HT1080 (cell line): ENCODE measurements at regions not wholly inside any gene's neighbourhood (a gene's known extent, or its start where the extent isn't known, plus 50 kb on each side); places are given as distances from the start of the nearest gene placed in this dataset.
A peak's percentile ranks its signal among the peaks of the same experiment; 100 is the strongest.
"Not testable (repeated sequence)": the region's sequence is repeated elsewhere in the genome, so short reads cannot be mapped to it uniquely, and the experiment has no call there.

Experiments
- DNase-seq: peaks from one replicate; pipeline ENCODE4 v3.0.0-alpha.2; 2015; ENCODE audit warnings: low read depth

DNA sequence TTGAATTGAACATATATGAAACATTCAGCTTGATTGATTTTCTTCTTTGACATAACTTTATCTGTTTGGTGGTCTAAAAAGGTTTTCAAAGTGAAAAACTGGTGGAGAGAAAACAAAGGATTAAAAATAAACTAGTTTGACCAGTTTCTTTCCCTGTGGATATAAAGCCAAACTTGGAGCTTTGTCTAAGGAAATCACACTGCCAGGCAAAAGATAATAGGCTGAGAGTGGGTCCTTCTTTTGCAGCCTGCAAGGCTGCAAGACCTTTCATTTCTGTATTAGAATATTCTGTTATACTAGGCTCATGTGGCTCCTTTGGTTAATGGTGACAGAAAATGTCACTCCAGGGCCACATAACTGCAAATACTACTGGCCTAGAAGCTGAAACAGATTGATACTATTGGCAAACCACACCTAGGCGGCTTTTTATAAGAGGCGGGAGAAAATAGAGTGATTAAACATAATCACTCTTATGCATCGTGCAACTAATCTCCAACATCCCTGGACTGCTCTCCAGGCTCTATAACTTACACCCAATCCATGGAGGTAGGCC lies 129.1 kb upstream of the ZNF462 start:
- DNase-seq: no peak

GRCh38 chr9:106737516-106737915 lies 125.5 kb upstream of the ZNF462 start:
- no peak for DNase-seq

- no peak for DNase-seq
Observed at GRCh38 chr9:106738109-106738508, 124.9 kb upstream of the ZNF462 start.

DNA sequence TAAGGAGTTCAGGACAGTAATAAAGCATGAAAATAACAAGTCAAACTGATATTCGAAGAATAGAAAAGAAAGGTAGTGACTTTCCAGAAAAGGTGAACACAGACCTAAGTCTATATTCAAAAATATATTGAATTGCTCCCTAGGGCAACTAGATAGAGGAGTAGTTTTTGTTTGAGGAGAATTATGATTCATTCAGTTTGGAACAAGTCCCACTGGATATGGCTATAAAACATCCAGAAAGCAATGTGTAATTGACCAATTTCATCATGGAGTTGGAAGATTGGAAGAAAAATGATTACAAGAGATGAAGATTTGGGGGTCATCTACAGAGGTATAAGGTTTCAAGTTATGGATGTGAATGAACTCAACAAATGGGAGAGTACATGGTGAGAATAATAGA lies 117.5 kb upstream of the ZNF462 start:
- no peak for DNase-seq

DNA sequence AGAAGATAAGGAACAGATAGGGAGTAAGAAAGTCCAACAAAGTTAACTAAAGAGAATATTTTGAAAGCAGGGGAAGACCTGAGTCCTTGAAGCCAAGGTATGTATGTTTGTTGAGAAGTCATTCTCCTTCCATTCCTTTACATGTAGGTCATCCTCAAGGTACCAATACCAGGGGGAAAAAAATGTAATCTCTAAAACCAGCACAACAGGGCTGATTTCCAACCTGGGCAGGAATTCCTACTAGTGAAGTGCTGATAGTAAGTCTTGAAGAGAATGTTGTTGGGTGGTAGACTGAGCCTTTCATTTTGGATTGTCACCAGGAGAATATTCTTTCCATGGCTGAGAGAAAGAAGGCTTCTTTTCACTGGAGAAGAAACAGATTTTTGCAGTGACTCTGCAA lies 117.1 kb upstream of the ZNF462 start:
- no peak for DNase-seq

DNA sequence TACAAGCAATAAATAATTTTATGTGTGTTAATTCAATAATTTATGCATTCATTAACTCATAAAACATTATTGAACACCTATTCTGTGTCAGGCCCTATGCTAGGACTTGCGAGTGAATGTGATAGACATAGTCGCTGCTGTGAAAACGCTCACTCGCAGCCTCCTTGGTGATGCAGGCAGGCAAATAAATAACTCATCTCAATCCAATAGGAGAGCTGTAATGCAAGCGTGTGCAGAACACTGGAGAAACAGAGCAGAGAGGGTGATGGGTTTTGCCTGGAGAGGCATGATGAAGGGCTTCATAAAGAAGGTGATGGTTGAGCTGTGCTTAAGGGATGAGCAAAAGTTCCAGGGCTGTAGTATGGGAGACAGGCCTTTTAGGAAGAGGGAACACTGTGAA lies 111.3 kb upstream of the ZNF462 start:
- DNase-seq: no peak

DNA sequence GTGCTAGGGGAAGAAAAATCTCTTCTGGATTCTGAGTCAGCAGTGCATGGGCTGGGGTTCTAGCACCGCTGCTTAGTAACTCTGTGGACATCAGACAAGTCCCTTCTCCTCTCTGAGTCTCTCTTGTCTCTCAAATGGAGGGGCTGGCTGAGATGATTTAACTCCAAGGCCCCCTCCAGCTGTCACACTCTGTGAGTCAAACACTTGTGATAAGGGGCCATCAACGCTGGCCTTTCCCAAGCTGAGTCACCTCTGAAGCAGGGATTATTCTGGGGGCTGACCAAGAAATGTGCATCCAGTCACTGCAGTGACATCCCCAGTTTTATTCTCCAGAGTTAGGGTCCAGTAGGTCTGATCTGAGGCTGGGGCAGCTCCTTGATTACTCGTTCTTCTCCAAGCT lies 110.4 kb upstream of the ZNF462 start:
- DNase-seq: peak; percentile 18

DNA sequence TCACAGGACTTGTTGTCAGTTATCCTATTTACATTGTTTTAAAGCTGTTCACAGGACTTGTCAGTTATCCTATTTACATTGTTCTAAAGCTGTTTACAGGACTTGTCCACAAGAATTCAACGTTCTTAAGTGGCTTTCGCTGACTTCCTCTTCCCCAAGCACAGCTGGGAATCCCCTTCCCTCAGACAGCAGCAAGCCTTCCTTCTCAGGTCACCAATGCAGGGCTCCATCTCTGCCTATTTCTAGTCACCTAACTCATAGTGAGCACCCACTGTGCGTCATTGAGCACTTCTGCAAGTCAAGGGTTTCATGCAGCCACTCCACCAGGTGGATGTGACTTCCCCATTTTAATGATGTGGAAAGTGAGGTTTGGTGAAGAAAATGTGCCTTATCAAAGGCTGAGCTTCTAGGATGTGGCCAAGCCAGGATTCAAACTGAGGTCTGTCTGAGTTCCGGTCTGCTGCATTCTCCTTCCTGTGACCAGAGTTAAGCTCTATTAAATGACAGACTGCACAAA lies 109.8 kb upstream of the ZNF462 start:
- DNase-seq: no peak

- DNase-seq: no peak
Observed at GRCh38 chr9:106755736-106756135, 107.2 kb upstream of the ZNF462 start.

GRCh38 chr9:106757514-106757913 lies 105.5 kb upstream of the ZNF462 start:
- no peak for DNase-seq

GRCh38 chr9:106758911-106759310 lies 104.1 kb upstream of the ZNF462 start:
- DNase-seq: peak; percentile 39

- no peak for DNase-seq
Observed at GRCh38 chr9:106761493-106761892, 101.5 kb upstream of the ZNF462 start.

DNA sequence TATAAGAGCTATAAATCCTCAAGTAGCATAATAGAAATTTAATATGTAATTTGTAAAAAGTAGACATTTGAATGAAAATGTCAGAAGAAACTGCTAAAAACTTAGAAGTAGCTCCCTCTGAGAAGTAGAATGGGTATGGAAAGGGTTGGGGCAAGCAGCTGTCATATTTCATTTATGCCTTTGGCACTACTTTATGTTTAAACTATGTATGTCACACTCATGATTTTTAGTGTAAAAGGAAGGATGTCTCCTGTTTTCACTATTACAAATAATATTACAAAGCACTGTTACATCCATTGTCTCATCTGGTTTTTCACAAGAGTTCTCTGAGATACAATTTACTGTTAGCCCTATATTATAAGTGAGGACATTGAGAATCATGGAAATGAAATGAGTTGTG lies 96.3 kb upstream of the ZNF462 start:
- DNase-seq: no peak

DNA sequence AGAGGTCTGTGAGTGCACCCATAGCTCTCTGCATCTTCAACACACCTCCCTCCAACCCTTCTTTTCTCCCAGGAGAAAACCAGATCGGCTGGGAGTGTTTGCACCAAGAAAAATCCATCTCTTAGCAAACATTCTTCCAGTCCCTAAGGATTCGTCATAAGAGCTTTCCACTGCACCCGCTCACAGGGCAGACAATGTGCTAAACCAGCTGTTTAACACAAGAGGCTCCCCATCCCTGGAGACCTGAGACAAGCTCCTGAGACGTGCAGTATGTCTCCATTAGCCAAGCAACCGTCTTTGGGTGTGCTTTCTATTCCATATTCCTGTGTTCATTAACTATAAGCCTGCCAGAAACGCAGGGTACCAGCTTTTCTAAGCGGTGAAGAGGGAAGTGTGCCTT lies 93.6 kb upstream of the ZNF462 start:
- no peak for DNase-seq

DNA sequence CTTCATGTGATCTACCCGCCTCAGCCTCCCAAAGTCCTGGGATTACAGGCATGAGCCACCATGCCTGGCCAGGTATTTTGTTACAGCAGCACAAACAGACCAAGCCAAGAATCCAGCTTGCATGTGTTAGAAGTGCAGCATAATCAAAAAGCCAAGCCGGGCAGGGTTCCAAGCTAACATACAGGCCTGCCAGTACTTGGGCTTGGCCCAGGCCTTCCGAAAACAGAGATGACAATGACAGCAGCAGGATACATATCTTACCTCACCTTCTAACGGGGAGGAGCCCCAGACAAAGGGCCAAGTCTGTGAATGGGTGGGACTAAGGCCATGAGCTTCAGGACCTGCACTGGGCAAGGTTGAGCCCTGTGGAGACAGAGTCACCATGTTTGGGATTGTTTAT lies 91.4 kb upstream of the ZNF462 start:
- no peak for DNase-seq

- no peak for DNase-seq
Observed at GRCh38 chr9:106772523-106773290, 90.3 kb upstream of the ZNF462 start.

DNA sequence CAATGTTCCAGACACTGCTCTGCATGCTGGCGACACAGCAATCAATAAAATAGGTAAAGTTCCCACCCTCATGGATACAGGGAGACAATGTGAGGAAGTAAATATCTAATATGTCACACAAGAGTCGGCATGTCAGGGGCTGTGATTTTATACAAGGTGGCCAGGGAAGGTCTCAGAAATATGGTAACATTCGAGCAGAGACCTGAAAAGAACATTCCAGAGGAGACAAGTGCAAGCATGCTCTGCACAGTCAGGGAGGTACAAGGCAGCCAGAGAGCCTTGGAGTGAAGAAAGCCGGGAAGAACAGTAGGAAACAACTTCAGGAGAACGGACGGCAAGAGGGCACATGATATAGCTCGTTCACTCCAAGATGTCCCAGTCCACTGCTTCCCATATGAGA lies 89.2 kb upstream of the ZNF462 start:
- no peak for DNase-seq

GRCh38 chr9:106775960-106776359 lies 87.0 kb upstream of the ZNF462 start:
- no peak for DNase-seq

DNA sequence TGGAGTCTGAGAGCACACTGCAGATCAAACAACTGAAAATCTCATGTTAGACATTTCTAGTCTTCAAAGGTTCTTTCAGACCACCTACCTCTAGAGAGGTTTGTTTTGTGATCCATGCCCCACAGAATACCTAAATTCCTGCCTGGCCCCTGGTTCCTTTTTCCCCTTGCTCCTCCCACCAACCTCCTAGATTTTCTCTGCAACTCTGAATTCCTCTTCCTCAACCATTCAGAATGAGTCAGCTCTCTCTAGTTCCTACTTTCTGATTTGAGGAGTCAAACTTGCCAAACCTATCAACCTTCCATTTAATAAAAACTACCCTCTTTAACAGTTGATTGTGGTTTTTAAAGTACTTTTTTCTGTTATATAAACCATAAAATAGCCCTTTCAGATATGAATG lies 83.2 kb upstream of the ZNF462 start:
- DNase-seq: peak; percentile 4

DNA sequence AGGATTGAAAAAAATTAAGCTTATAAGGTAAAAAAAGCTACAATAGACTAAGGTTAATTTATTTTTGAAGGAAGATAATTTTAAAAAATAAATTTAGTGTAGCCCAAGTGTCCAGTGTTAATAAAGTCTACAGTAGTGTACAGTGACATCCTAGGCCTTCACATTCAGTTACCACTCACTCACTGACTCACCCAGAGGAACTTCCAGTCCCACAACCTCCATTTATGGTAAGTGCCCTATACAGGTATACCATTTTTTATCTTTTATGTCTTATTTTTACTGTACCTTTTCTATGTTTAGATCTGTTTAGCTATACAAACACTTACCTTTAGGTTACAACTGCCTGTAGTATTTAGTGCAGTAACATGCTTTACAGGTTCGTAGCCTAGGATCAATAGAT lies 79.8 kb upstream of the ZNF462 start:
- no peak for DNase-seq

DNA sequence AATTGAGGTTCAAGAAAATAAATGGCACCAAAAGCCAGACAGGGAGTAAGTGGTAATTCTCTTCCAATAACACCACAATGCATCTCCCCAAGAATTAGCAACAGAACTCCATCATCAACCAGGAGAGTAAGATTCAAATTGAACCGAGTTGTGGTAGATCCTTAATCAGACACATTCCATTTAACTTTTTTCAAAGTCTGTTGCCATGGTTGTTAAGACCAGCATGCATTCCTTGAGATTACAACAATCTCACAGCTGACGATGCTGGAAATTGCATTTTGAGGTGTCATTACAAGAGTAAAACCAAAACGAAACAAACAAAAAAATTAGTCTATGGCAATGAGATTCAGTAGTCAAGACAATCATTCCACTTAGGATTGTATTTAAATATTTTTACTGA lies 78.9 kb upstream of the ZNF462 start:
- no peak for DNase-seq

DNA sequence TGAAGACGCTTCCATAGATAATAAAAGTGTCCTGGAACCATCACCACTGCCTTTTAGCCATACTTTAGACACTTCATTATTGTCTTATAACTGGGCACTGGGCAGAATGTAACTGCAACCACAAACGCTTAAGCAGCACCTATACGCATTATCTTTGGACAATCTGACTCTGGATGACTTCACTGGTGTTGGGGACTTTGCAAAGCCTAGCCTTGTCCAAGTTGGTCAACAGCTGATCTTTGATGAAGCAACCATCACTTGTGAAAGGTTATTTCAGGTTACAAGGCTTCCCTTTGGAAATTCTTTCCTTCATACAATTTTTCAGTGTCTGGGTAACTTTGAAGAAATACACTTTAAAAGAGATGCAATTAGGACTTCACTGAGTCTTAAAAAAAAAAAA lies 77.8 kb upstream of the ZNF462 start:
- DNase-seq: no peak

DNA sequence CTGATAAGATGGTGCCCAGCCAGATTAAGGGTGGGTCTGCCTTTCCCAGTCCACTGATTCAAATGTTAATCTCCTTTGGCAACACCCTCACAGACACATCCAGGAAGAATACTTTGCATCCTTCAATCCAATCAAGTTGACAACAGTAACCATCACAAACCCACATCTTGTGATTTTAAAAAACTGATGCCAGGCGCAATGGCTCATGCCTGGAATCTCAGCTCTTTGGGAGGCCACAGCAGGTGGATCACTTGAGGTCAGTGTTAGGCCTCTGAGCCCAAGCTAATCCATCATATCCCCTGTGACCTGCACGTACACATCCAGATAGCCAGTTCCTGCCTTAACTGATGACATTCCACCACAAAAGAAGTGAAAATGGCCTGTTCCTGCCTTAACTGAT lies 74.9 kb upstream of the ZNF462 start:
- DNase-seq: not testable (repeated sequence)
